K562 (cell line): ENCODE measurements at regions not wholly inside any gene's neighbourhood (a gene's known extent, or its start where the extent isn't known, plus 50 kb on each side); places are given as distances from the start of the nearest gene placed in this dataset.

Experiments used
- CC2D1A ChIP-seq: fragments of 450-650 bp; IDR thresholded peaks from 2 replicates; pipeline ENCODE4 v1.6.1; 2017; ENCODE audit warnings: mild to moderate bottlenecking
- EZH2 ChIP-seq: IDR thresholded peaks from 2 replicates; pipeline ENCODE4 v1.6.1; 2012; ENCODE audit warnings: low read depth, mild to moderate bottlenecking, inconsistent platforms, low read length, borderline replicate concordance
- POLR3A ChIP-seq: IDR thresholded peaks from 2 replicates; pipeline ENCODE4 v1.6.1; 2011; ENCODE audit warnings: borderline replicate concordance, mild to moderate bottlenecking, moderate library complexity; ENCODE audit not compliant: insufficient read length, insufficient read depth; ENCODE audit errors: extremely low read depth
- PRMT5 ChIP-seq: sonication (generic); formaldehyde crosslinking; IDR thresholded peaks from 2 replicates; pipeline ENCODE4 v1.5.0; 2020; ENCODE audit warnings: missing genetic modification reagents
- SIN3B ChIP-seq: fragments of 450-650 bp; IDR thresholded peaks from 2 replicates; pipeline ENCODE4 v1.6.1; 2017; ENCODE audit warnings: low read depth, mild to moderate bottlenecking, moderate library complexity
- SMAD2 ChIP-seq: fragments of 150-350 bp; IDR thresholded peaks from 2 replicates; pipeline ENCODE4 v1.6.1; 2014; ENCODE audit warnings: low read depth, mild to moderate bottlenecking, low read length
- SMAD3 ChIP-seq: fragments of 450-650 bp; formaldehyde crosslinking; conservative IDR thresholded peaks from 2 replicates; pipeline ENCODE4 v1.4.0; 2020; ENCODE audit warnings: mild to moderate bottlenecking
- SMC3 ChIP-seq: conservative IDR thresholded peaks from 2 replicates; pipeline ENCODE4 v1.6.1; 2011; ENCODE audit warnings: low read depth, low read length, improper control_type of control experiment; ENCODE audit not compliant: insufficient read depth
- TF ChIP-seq, protein P1 (sequence below): sonication (generic); formaldehyde crosslinking; IDR thresholded peaks from 2 replicates; pipeline ENCODE4 v1.9.0; 2022; ENCODE audit warnings: mild to moderate bottlenecking, missing genetic modification reagents
- TF ChIP-seq, protein P2 (sequence below): sonication (generic); formaldehyde crosslinking; IDR thresholded peaks from 2 replicates; pipeline ENCODE4 v1.8.1; 2022; ENCODE audit warnings: missing genetic modification reagents
- TF ChIP-seq, protein P3 (sequence below): sonication (generic); formaldehyde crosslinking; IDR thresholded peaks from 2 replicates; pipeline ENCODE4 v1.9.0; 2022; ENCODE audit warnings: mild to moderate bottlenecking, missing genetic modification reagents
- TF ChIP-seq, protein P4 (sequence below): fragments of 250-450 bp; sonication (Bioruptor Pico); IDR thresholded peaks from 2 replicates; pipeline ENCODE4 v1.5.0; 2020; ENCODE audit warnings: mild to moderate bottlenecking, borderline replicate concordance
- TF ChIP-seq, protein P5 (sequence below), 3 experiments: IDR thresholded peaks in 2 of 3; conservative IDR thresholded peaks in 1 of 3; 2 replicates each; pipeline ENCODE4 v1.5.1; 2011 to 2012; ENCODE audit warnings: low read length in 3 of 3, mild to moderate bottlenecking in 3 of 3, control low read depth in 2 of 3, improper control_type of control experiment in 1 of 3, inconsistent platforms in 1 of 3, low read depth in 1 of 3, mixed read lengths in 1 of 3, moderate library complexity in 1 of 3; ENCODE audit not compliant: insufficient read depth in 2 of 3

DNA sequence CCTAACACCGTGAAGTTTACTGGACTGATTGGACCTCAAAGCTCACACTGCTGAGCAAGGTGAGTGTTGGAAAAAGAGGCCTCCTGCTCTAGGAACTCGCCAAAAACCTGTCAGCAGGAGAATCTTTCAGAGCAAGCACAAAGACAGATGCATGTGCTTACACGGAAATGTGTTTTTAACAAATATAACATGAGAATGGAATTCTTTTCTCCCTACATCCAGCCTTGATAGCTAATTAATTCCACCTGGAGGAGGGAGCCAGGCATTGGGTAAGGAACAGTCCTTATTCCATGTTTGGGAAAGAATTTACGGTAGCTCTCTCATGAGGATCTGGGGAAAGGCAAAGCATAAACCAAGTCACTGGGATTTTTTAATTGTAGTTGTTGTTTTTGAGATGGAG, 98.8 kb downstream of the KLF4 start:
- TF ChIP-seq, protein P1, sequence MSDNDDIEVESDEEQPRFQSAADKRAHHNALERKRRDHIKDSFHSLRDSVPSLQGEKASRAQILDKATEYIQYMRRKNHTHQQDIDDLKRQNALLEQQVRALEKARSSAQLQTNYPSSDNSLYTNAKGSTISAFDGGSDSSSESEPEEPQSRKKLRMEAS, result no peak
- TF ChIP-seq SMC3, result no peak
- TF ChIP-seq, protein P2, sequence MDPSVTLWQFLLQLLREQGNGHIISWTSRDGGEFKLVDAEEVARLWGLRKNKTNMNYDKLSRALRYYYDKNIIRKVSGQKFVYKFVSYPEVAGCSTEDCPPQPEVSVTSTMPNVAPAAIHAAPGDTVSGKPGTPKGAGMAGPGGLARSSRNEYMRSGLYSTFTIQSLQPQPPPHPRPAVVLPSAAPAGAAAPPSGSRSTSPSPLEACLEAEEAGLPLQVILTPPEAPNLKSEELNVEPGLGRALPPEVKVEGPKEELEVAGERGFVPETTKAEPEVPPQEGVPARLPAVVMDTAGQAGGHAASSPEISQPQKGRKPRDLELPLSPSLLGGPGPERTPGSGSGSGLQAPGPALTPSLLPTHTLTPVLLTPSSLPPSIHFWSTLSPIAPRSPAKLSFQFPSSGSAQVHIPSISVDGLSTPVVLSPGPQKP (CRISPR knock-in tag), result no peak
- TF ChIP-seq, protein P3, sequence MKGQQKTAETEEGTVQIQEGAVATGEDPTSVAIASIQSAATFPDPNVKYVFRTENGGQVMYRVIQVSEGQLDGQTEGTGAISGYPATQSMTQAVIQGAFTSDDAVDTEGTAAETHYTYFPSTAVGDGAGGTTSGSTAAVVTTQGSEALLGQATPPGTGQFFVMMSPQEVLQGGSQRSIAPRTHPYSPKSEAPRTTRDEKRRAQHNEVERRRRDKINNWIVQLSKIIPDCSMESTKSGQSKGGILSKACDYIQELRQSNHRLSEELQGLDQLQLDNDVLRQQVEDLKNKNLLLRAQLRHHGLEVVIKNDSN (CRISPR knock-in tag), result no peak
- TF ChIP-seq, protein P4, sequence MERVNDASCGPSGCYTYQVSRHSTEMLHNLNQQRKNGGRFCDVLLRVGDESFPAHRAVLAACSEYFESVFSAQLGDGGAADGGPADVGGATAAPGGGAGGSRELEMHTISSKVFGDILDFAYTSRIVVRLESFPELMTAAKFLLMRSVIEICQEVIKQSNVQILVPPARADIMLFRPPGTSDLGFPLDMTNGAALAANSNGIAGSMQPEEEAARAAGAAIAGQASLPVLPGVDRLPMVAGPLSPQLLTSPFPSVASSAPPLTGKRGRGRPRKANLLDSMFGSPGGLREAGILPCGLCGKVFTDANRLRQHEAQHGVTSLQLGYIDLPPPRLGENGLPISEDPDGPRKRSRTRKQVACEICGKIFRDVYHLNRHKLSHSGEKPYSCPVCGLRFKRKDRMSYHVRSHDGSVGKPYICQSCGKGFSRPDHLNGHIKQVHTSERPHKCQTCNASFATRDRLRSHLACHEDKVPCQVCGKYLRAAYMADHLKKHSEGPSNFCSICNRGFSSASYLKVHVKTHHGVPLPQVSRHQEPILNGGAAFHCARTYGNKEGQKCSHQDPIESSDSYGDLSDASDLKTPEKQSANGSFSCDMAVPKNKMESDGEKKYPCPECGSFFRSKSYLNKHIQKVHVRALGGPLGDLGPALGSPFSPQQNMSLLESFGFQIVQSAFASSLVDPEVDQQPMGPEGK, result no peak
- no peak for TF ChIP-seq POLR3A
- TF ChIP-seq SIN3B, result no peak
- no peak for TF ChIP-seq SMAD2
- TF ChIP-seq CC2D1A, result no peak
- TF ChIP-seq PRMT5, result no peak
- TF ChIP-seq, protein P5, sequence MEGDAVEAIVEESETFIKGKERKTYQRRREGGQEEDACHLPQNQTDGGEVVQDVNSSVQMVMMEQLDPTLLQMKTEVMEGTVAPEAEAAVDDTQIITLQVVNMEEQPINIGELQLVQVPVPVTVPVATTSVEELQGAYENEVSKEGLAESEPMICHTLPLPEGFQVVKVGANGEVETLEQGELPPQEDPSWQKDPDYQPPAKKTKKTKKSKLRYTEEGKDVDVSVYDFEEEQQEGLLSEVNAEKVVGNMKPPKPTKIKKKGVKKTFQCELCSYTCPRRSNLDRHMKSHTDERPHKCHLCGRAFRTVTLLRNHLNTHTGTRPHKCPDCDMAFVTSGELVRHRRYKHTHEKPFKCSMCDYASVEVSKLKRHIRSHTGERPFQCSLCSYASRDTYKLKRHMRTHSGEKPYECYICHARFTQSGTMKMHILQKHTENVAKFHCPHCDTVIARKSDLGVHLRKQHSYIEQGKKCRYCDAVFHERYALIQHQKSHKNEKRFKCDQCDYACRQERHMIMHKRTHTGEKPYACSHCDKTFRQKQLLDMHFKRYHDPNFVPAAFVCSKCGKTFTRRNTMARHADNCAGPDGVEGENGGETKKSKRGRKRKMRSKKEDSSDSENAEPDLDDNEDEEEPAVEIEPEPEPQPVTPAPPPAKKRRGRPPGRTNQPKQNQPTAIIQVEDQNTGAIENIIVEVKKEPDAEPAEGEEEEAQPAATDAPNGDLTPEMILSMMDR (IDR thresholded peaks at IDR 0.05 in 2 of 3, conservative IDR thresholded peaks at IDR 0.05 in 1 of 3; ENCODE audit: insufficient read depth in 2 of 3, low read depth in 1 of 3, low read length in 3 of 3), result no peak
- TF ChIP-seq EZH2, result no peak
- no peak for TF ChIP-seq SMAD3
